ENCODE measurements at regions not wholly inside any gene's neighbourhood (a gene's known extent, or its start where the extent isn't known, plus 50 kb on each side); places are given as distances from the start of the nearest gene placed in this dataset.

- no peak for TF ChIP-seq CTCF (IDR thresholded peaks at IDR 0.05; ENCODE audit: poor library complexity, severe bottlenecking)
- TF ChIP-seq EP300 (conservative IDR thresholded peaks at IDR 0.05; ENCODE audit: poor library complexity, severe bottlenecking), result no peak
- no peak for TF ChIP-seq EZH2 (IDR thresholded peaks at IDR 0.05; ENCODE audit: borderline replicate concordance, insufficient read depth, low read length, poor library complexity, severe bottlenecking)
- TF ChIP-seq POLR2AphosphoS5 (IDR thresholded peaks at IDR 0.05), result no peak
- TF ChIP-seq SMC3 (conservative IDR thresholded peaks at IDR 0.05; ENCODE audit: poor library complexity), result no peak
- no peak for TF ChIP-seq RAD21 (conservative IDR thresholded peaks at IDR 0.05)
- no peak for TF ChIP-seq MXI1 (conservative IDR thresholded peaks at IDR 0.05; ENCODE audit: poor library complexity, severe bottlenecking)
Measured at GRCh38 chr2:216752855-216753505, 57.6 kb upstream of the IGFBP5 start.

Measured in neural cell (in vitro differentiated cells).